OCI-LY1 (cell line): ENCODE measurements at regions not wholly inside any gene's neighbourhood (a gene's known extent, or its start where the extent isn't known, plus 50 kb on each side); places are given as distances from the start of the nearest gene placed in this dataset.

Experiments
- H2AFZ ChIP-seq: fragments of 200-600 bp; sonication (generic), shearing (Covaris generic); 2 replicates; pipeline ENCODE4 v1.6.0; 2014; ENCODE audit warnings: antibody characterized with exemption, mild to moderate bottlenecking, low read length
- H3F3A ChIP-seq: fragments of 200-600 bp; sonication (generic), shearing (Covaris generic); 2 replicates; pipeline ENCODE4 v1.6.0; 2014; ENCODE audit warnings: mild to moderate bottlenecking, antibody characterized with exemption, low read length, moderate library complexity; ENCODE audit not compliant: insufficient read depth
- H3K27ac ChIP-seq: fragments of 200-600 bp; sonication (generic); 2 replicates; pipeline ENCODE4 v1.5.1; 2014; ENCODE audit warnings: low read length, mixed run types, mild to moderate bottlenecking, low read depth; ENCODE audit not compliant: poor library complexity, severe bottlenecking
- H3K27me3 ChIP-seq: fragments of 200-600 bp; sonication (generic); 2 replicates; pipeline ENCODE4 v1.6.0; 2014; ENCODE audit warnings: antibody characterized with exemption, mild to moderate bottlenecking, low read length, moderate library complexity; ENCODE audit not compliant: insufficient read depth
- H3K36me3 ChIP-seq: fragments of 200-600 bp; sonication (generic); 2 replicates; pipeline ENCODE4 v1.6.1; 2014; ENCODE audit warnings: mild to moderate bottlenecking, antibody characterized with exemption, low read length, moderate library complexity, mixed read lengths; ENCODE audit not compliant: insufficient read depth
- H3K4me1 ChIP-seq: fragments of 200-600 bp; sonication (generic); 2 replicates; pipeline ENCODE4 v1.5.1; 2014; ENCODE audit warnings: mild to moderate bottlenecking, low read length, moderate library complexity; ENCODE audit not compliant: insufficient read depth, severe bottlenecking
- H3K4me2 ChIP-seq: fragments of 200-600 bp; sonication (generic), shearing (Covaris generic); 2 replicates; pipeline ENCODE4 v1.6.1; 2014; ENCODE audit warnings: low read length
- H3K4me3 ChIP-seq: fragments of 200-600 bp; sonication (generic); 2 replicates; pipeline ENCODE4 v1.5.1; 2014; ENCODE audit warnings: low read length, low read depth, mild to moderate bottlenecking, mixed read lengths; ENCODE audit not compliant: poor library complexity, severe bottlenecking
- H3K79me2 ChIP-seq: fragments of 200-600 bp; shearing (Covaris generic); 2 replicates; pipeline ENCODE4 v1.6.1; 2016; ENCODE audit warnings: mixed run types, low read length, mixed read lengths; ENCODE audit not compliant: insufficient read depth
- H3K9ac ChIP-seq: fragments of 200-600 bp; sonication (generic), shearing (Covaris generic); 2 replicates; pipeline ENCODE4 v1.6.1; 2014; ENCODE audit warnings: mild to moderate bottlenecking, low read length, mixed read lengths
- H3K9me2 ChIP-seq: fragments of 200-600 bp; sonication (generic), shearing (Covaris generic); 2 replicates; pipeline ENCODE4 v1.6.1; 2014; ENCODE audit warnings: low read depth, mild to moderate bottlenecking, low read length, mixed read lengths
- H3K9me3 ChIP-seq: fragments of 200-600 bp; shearing (Covaris generic); 2 replicates; pipeline ENCODE4 v1.6.1; 2014; ENCODE audit warnings: low read length, mixed read lengths
- H4K20me1 ChIP-seq: fragments of 200-600 bp; sonication (generic), shearing (Covaris generic); 2 replicates; pipeline ENCODE4 v1.6.0; 2016; ENCODE audit warnings: mild to moderate bottlenecking, low read length; ENCODE audit not compliant: insufficient read depth
- CTCF ChIP-seq: fragments of 200-600 bp; sonication (generic), shearing (Covaris generic); IDR thresholded peaks from 2 replicates; pipeline ENCODE4 v1.5.1; 2017; ENCODE audit warnings: mild to moderate bottlenecking, antibody characterized with exemption, low read length, moderate library complexity, mixed read lengths
- EZH2 ChIP-seq: fragments of 200-600 bp; sonication (generic), shearing (Covaris generic); IDR thresholded peaks from 2 replicates; pipeline ENCODE4 v1.8.0; 2017; ENCODE audit warnings: borderline replicate concordance, mixed run types, mild to moderate bottlenecking, antibody characterized with exemption, low read length, moderate library complexity, mixed read lengths

GRCh38 chr2:209074711-209075110 is 349.1 kb upstream of the MAP2 start:
- Histone ChIP-seq H4K20me1 (no peaks in the 10 kb centered on the region), H3K9me3 (no peaks in the 10 kb centered on the region), H3K9me2 (no peaks in the 10 kb centered on the region), H3K9ac (no peak overlapping the region), H3K36me3 (no peaks in the 10 kb centered on the region), H3K79me2 (no peaks in the 10 kb centered on the region), H3K27me3 (no peaks in the 10 kb centered on the region), H3K4me1 (no peaks in the 10 kb centered on the region), H3K4me2 (no peak overlapping the region), H2AFZ (no peak overlapping the region), H3F3A (no peaks in the 10 kb centered on the region), H3K4me3 (no peak overlapping the region), H3K27ac (no peak overlapping the region)
- TF ChIP-seq EZH2 (no peak), CTCF (no peak)

GRCh38 chr2:209076151-209076550 is 347.7 kb upstream of the MAP2 start:
- Histone ChIP-seq H3K27ac (no peak overlapping the region), H3K36me3 (no peaks in the 10 kb centered on the region), H2AFZ (no peak overlapping the region), H3K9ac (no peak overlapping the region), H3K4me2 (no peak overlapping the region), H4K20me1 (no peaks in the 10 kb centered on the region), H3K4me1 (no peaks in the 10 kb centered on the region), H3F3A (no peaks in the 10 kb centered on the region), H3K4me3 (no peak overlapping the region), H3K9me3 (no peaks in the 10 kb centered on the region), H3K27me3 (no peaks in the 10 kb centered on the region), H3K79me2 (no peaks in the 10 kb centered on the region), H3K9me2 (no peaks in the 10 kb centered on the region)
- no peak for TF ChIP-seq CTCF
- TF ChIP-seq EZH2 = no peak

- Histone ChIP-seq H3K36me3 (no peaks in the 10 kb centered on the region), H3K27ac (no peak overlapping the region), H3K27me3 (no peaks in the 10 kb centered on the region), H3K4me2 (no peak overlapping the region), H4K20me1 (no peaks in the 10 kb centered on the region), H3K9me2 (no peaks in the 10 kb centered on the region), H3K4me1 (no peaks in the 10 kb centered on the region), H3K4me3 (no peak overlapping the region), H3K79me2 (no peaks in the 10 kb centered on the region), H3F3A (no peaks in the 10 kb centered on the region), H3K9me3 (no peaks in the 10 kb centered on the region), H3K9ac (no peak overlapping the region), H2AFZ (no peak overlapping the region)
- TF ChIP-seq CTCF (no peak), EZH2 (no peak)
Measured at GRCh38 chr2:209086761-209087160, 337.1 kb upstream of the MAP2 start.
